NB4 (cell line): ENCODE measurements at regions not wholly inside any gene's neighbourhood (a gene's known extent, or its start where the extent isn't known, plus 50 kb on each side); places are given as distances from the start of the nearest gene placed in this dataset.

ENCODE experiments used
- DNase-seq: peaks from one replicate; pipeline ENCODE4 v3.0.0; 2010; ENCODE audit warnings: low read depth
- H3K4me3 ChIP-seq: one replicate; pipeline ENCODE4 v1.5.1; 2011; ENCODE audit warnings: mild to moderate bottlenecking, low read depth, low read length, moderate library complexity
- MYC ChIP-seq: IDR thresholded peaks from 2 replicates; pipeline ENCODE4 v1.6.1; 2011; ENCODE audit warnings: low read depth, low read length
- POLR2A ChIP-seq: IDR thresholded peaks from 2 replicates; pipeline ENCODE4 v1.6.1; 2011; ENCODE audit warnings: mild to moderate bottlenecking; ENCODE audit not compliant: insufficient read length; ENCODE audit errors: extremely low read depth
- TF ChIP-seq, protein P1 (sequence below): IDR thresholded peaks from one replicate; pipeline ENCODE4 v1.5.1; 2012; ENCODE audit warnings: low read depth, low read length
- TF ChIP-seq, protein P2 (sequence below): IDR thresholded peaks from 2 replicates; pipeline ENCODE4 v1.6.1; 2011; ENCODE audit warnings: low read depth, low read length

DNA sequence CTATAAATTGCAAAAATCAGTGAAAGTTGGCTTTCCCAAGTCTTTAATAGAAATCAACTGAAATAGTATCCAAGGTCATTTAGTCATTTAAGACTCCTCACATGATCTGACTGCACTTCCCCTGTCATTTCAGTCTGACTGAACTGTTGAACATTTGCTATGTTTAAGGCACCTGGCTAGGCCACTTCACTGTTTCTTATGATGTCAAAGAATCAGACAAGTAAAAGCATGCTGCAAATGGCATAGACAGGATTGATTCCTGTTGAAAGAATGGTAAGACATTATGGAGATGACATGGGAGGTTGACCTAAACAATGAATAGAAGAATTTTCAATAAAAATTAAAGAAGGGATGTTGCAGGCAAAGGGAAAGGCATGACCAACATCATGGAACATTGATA, 502.1 kb downstream of the NFIB start:
- no peak for TF ChIP-seq POLR2A
- TF ChIP-seq MYC = no peak
- TF ChIP-seq, protein P1, sequence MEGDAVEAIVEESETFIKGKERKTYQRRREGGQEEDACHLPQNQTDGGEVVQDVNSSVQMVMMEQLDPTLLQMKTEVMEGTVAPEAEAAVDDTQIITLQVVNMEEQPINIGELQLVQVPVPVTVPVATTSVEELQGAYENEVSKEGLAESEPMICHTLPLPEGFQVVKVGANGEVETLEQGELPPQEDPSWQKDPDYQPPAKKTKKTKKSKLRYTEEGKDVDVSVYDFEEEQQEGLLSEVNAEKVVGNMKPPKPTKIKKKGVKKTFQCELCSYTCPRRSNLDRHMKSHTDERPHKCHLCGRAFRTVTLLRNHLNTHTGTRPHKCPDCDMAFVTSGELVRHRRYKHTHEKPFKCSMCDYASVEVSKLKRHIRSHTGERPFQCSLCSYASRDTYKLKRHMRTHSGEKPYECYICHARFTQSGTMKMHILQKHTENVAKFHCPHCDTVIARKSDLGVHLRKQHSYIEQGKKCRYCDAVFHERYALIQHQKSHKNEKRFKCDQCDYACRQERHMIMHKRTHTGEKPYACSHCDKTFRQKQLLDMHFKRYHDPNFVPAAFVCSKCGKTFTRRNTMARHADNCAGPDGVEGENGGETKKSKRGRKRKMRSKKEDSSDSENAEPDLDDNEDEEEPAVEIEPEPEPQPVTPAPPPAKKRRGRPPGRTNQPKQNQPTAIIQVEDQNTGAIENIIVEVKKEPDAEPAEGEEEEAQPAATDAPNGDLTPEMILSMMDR = no peak
- no peak for DNase-seq
- no peak overlapping the region for H3K4me3 ChIP-seq

DNA sequence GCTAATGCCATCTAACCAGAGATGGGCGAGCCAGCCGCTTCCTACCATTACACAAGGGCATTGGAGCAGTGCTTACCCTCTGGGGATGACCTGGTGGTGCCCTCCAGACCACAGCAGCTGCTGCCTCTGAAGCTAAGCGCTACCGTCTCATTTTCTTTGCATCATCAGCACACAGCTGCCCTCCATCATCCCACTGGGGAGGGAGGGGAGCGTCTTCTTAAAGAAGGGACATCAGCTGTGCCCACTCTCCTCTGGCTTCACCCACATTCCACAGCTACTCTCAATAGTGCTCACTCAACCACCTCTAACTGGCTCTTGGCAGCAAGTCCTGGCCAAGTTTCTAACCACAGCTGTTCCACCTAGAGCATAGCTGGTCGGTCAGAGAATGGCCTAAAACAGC, 503.4 kb downstream of the NFIB start:
- TF ChIP-seq, protein P1 = no peak
- TF ChIP-seq MYC (no peak), POLR2A (no peak)
- TF ChIP-seq, protein P2, sequence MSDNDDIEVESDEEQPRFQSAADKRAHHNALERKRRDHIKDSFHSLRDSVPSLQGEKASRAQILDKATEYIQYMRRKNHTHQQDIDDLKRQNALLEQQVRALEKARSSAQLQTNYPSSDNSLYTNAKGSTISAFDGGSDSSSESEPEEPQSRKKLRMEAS = no peak
- no peak for DNase-seq

DNA sequence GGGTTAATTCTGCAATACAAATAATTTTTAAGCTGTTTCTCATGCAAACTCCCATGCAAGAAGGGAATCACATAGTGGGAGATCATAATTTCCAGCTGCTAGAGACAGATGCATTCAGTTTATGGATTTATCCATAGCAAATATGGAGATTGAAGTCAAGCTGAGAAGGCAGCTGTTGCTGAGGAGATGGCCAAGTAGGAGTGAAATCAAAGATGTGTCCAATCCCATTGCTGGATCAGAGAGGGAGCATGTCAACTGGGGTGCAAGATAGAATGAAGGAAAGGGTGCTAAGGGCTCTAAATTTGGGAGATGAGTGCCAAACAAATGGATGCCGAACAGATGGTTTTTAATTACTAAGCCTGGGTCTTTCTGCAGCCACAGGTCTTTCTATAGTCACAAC, 504.5 kb downstream of the NFIB start:
- TF ChIP-seq POLR2A = no peak
- TF ChIP-seq MYC = no peak
- TF ChIP-seq, protein P2 = no peak
- TF ChIP-seq, protein P1 = no peak
- no peak for DNase-seq
- no peak overlapping the region for H3K4me3 ChIP-seq

More for the DNA sequence above, 503.4 kb downstream of the NFIB start:
- no peak overlapping the region for H3K4me3 ChIP-seq

DNA sequence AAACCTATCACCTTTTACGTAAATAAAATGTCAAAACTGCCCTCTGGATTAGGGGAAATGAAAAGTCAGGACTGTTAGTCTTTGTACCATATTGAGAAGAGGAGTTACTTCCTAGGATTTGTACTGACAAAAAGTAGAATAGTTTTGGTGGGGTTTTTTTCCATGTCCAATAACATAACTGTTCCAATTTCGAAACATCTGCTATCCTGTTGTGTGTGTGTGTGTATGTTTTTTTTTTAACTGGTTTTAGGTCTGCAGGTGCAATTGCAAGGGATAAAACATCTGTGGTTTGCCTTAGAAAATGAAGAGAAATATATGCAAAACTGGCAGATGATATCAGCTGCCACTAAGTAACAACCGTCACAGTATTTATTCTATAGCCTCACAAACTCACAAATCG, 506.8 kb downstream of the NFIB start:
- TF ChIP-seq, protein P2 = no peak

DNA sequence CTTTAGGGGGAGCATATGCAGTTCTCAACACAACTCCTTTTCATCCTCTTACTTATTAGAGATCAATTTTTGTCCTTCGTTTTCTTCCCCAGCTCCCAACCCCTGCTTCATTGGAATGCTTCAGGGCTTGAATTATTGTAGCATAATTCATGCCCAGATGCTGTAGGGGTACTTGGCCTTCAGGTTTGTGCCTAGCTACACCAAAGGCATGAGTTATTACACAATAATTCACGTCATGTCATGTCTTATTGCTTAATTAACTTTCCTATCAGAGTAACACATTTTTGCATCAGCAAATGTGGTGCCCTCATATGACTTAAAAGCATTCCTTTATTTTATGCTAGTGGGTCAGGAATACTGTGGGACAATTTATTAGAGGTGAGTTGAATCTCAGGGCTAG, 507.2 kb downstream of the NFIB start:
- H3K4me3 ChIP-seq = no peak overlapping the region
- DNase-seq = no peak
- TF ChIP-seq POLR2A (no peak), MYC (no peak)
- TF ChIP-seq, protein P2 = no peak
- TF ChIP-seq, protein P1 = no peak

More for the DNA sequence above, 506.8 kb downstream of the NFIB start:
- no peak overlapping the region for H3K4me3 ChIP-seq
- no peak for DNase-seq

DNA sequence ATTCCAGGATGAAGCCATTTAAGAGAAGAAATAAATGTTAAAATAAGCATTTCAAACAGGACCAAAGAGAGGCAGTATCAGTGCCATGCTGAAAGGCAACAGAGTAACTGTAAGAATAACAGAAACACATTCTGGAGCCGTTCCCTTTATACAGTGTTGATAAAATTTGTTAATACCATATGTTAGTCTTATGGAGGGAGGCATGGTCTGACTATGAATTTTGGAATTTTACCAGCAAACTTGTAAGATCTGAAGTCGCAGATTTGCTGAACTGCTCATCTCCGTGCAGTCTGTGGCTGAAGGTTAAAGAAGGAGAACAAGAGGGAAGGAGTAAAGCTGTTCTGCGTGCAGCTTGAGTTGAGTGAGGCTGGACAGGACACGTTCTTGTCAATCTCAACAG, 508.4 kb downstream of the NFIB start:
- TF ChIP-seq POLR2A = no peak
- TF ChIP-seq, protein P2 = no peak
- TF ChIP-seq, protein P1 = no peak
- no peak for TF ChIP-seq MYC
- DNase-seq = no peak
- H3K4me3 ChIP-seq = no peak overlapping the region
